ENCODE measurements at regions not wholly inside any gene's neighbourhood (a gene's known extent, or its start where the extent isn't known, plus 50 kb on each side); places are given as distances from the start of the nearest gene placed in this dataset.

DNA sequence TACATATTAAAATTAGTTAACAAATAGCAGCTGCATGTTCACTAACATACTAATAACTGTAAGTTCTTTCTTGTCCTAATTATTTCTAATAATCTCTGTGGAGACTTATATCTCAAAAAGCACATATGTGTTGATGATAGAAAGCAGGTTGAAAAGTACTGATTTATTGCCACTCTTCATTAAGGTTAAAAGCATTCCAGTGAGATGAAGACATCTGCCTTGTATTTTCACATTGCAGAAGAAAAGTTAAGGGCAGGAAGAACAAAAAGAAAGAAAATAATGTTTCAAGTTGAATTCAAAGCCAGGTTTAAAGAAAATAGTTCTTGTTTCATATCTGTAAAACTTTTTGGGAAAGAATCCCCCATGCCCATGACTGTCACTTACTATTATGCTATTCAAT, 429.9 kb downstream of the MTX2 start:
- H3K27ac ChIP-seq = no peak overlapping the region
- H3K9me3 ChIP-seq = no peaks in the 10 kb centered on the region
- H3K4me3 ChIP-seq = no peak overlapping the region
- DNase-seq (ENCODE audit: low read depth in 1 of 2, low spot score in 1 of 2) (no peak), ATAC-seq (no peak), FAIRE-seq (no peak)
- CTCF ChIA-PET = no interaction called here
- no peaks in the 10 kb centered on the region for H3K4me1 ChIP-seq
- POLR2A ChIA-PET = no interaction called here
- TF ChIP-seq, protein P1, sequence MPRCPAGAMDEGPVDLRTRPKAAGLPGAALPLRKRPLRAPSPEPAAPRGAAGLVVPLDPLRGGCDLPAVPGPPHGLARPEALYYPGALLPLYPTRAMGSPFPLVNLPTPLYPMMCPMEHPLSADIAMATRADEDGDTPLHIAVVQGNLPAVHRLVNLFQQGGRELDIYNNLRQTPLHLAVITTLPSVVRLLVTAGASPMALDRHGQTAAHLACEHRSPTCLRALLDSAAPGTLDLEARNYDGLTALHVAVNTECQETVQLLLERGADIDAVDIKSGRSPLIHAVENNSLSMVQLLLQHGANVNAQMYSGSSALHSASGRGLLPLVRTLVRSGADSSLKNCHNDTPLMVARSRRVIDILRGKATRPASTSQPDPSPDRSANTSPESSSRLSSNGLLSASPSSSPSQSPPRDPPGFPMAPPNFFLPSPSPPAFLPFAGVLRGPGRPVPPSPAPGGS (IDR thresholded peaks at IDR 0.05) = no peak
- TF ChIP-seq HDAC2 (IDR thresholded peaks at IDR 0.05) (no peak), RFX5 (IDR thresholded peaks at IDR 0.05) (no peak), CHD2 (IDR thresholded peaks at IDR 0.05; ENCODE audit: low read length, partially characterized antibody) (no peak), FOSL2 (IDR thresholded peaks at IDR 0.05) (no peak), FOSL2 (CRISPR knock-in tag; IDR thresholded peaks at IDR 0.05) (no peak), HOXA7 (CRISPR knock-in tag; IDR thresholded peaks at IDR 0.05) (no peak)
- H3K4me2 ChIP-seq = no peak overlapping the region

DNA sequence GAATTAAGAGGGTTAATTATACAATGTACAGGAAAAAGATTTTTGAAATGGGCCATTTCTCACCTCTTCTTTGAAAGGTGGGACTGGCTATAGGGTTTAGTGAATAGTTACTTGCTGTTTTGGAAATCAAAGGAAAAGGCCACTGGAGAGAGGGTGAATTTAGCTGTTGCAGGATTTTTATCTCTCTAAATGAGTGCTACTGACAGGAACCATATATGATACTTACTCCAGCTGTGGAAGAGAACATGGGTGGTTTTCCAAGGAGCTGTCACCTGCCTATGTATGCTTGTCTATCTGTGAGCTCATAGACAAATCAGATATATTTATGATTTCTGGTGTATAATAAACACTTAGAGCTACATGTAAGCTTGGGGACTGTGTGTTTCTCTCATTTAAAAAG, 430.4 kb downstream of the MTX2 start:
- POLR2A ChIA-PET = no interaction called here

DNA sequence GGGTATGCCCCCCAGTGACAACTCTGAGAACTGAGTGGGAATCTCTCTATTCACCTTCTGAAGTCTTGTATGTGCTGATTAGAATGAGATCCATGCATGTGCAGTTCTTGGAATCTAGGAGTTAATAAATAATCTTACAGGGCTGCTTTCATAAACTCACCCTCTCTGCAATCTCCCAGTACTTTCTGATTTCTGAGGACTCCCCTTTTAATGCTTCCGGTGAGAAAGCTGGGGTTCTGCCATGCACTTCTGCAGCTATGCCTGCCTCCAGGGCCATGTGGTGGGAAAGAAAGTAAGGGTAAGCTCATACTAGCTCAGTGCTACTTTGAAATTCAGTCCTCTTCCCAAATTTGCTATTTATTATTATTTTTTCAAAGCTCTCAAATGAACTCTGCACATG, 432.9 kb downstream of the MTX2 start:
- WGBS (ENCODE audit: missing lambda C conversion rate) = 29% methylated on average over 1 of the region's 1 CpG
- ATAC-seq = no peak
- Histone ChIP-seq H3K4me1 (no peaks in the 10 kb centered on the region), H3K4me2 (no peak overlapping the region), H3K27ac (no peak overlapping the region), H3K4me3 (no peak overlapping the region), H3K9me3 (no peaks in the 10 kb centered on the region)
- TF ChIP-seq SREBF2 (IDR thresholded peaks at IDR 0.05) (no peak), EHF (CRISPR knock-in tag; IDR thresholded peaks at IDR 0.05) (no peak), RCOR1 (IDR thresholded peaks at IDR 0.05; ENCODE audit: low read depth, low read length) (no peak), CBX8 (IDR thresholded peaks at IDR 0.05) (no peak), ZNF302 (CRISPR knock-in tag; IDR thresholded peaks at IDR 0.05) (no peak), NR3C1 (IDR thresholded peaks at IDR 0.05) (no peak), RNF2 (IDR thresholded peaks at IDR 0.05; ENCODE audit: borderline replicate concordance, low read depth) (no peak), BHLHE40 (IDR thresholded peaks at IDR 0.05; ENCODE audit: low read depth, low read length) (no peak), POLR2A (IDR thresholded peaks at IDR 0.05; ENCODE audit: low read length) (no peak), CBX2 (IDR thresholded peaks at IDR 0.05; ENCODE audit: borderline replicate concordance, low read depth) (no peak), RARB (CRISPR knock-in tag; IDR thresholded peaks at IDR 0.05) (no peak), FOSL2 (IDR thresholded peaks at IDR 0.05) (no peak), FOSL2 (CRISPR knock-in tag; IDR thresholded peaks at IDR 0.05) (no peak), EHMT2 (IDR thresholded peaks at IDR 0.05; ENCODE audit: low read depth) (no peak), MYC (IDR thresholded peaks at IDR 0.05; ENCODE audit: borderline replicate concordance, low read length) (no peak), GATA3 (IDR thresholded peaks at IDR 0.05; ENCODE audit: borderline replicate concordance) (no peak)
- TF ChIP-seq, protein P1 (IDR thresholded peaks at IDR 0.05) = no peak
- TF ChIP-seq, protein P2, sequence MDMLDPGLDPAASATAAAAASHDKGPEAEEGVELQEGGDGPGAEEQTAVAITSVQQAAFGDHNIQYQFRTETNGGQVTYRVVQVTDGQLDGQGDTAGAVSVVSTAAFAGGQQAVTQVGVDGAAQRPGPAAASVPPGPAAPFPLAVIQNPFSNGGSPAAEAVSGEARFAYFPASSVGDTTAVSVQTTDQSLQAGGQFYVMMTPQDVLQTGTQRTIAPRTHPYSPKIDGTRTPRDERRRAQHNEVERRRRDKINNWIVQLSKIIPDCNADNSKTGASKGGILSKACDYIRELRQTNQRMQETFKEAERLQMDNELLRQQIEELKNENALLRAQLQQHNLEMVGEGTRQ (IDR thresholded peaks at IDR 0.05) = no peak
- TF ChIP-seq, protein P3, sequence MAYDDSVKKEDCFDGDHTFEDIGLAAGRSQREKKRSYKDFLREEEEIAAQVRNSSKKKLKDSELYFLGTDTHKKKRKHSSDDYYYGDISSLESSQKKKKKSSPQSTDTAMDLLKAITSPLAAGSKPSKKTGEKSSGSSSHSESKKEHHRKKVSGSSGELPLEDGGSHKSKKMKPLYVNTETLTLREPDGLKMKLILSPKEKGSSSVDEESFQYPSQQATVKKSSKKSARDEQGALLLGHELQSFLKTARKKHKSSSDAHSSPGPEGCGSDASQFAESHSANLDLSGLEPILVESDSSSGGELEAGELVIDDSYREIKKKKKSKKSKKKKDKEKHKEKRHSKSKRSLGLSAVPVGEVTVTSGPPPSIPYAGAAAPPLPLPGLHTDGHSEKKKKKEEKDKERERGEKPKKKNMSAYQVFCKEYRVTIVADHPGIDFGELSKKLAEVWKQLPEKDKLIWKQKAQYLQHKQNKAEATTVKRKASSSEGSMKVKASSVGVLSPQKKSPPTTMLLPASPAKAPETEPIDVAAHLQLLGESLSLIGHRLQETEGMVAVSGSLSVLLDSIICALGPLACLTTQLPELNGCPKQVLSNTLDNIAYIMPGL (CRISPR knock-in tag; IDR thresholded peaks at IDR 0.05; ENCODE audit: borderline replicate concordance) = no peak
- TF ChIP-seq, protein P4, sequence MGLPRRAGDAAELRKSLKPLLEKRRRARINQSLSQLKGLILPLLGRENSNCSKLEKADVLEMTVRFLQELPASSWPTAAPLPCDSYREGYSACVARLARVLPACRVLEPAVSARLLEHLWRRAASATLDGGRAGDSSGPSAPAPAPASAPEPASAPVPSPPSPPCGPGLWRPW (IDR thresholded peaks at IDR 0.05) = no peak
- TF ChIP-seq, protein P5, sequence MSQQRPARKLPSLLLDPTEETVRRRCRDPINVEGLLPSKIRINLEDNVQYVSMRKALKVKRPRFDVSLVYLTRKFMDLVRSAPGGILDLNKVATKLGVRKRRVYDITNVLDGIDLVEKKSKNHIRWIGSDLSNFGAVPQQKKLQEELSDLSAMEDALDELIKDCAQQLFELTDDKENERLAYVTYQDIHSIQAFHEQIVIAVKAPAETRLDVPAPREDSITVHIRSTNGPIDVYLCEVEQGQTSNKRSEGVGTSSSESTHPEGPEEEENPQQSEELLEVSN (IDR thresholded peaks at IDR 0.05; ENCODE audit: borderline replicate concordance, low read depth) = no peak
- ChIA-PET POLR2A (no interaction called here), CTCF (interaction anchor here (0.6 kb wide), 1 partner anchor 666 kb away, joined by 3 read pairs; no protein-coding TSS in a partner anchor)
- no peak for FAIRE-seq
- no peak for DNase-seq (ENCODE audit: low read depth in 1 of 2, low spot score in 1 of 2)

More for the DNA sequence above, 430.4 kb downstream of the MTX2 start:
- Histone ChIP-seq H3K4me2 (no peak overlapping the region), H3K4me3 (no peak overlapping the region), H3K4me1 (no peaks in the 10 kb centered on the region), H3K27ac (no peak overlapping the region), H3K9me3 (no peaks in the 10 kb centered on the region)
- ATAC-seq (no peak), FAIRE-seq (no peak), DNase-seq (ENCODE audit: low read depth in 1 of 2, low spot score in 1 of 2) (no peak)
- TF ChIP-seq NFE2L2 (conservative IDR thresholded peaks at IDR 0.05; ENCODE audit: low read length) (no peak), NR3C1 (IDR thresholded peaks at IDR 0.05) (no peak), MYC (IDR thresholded peaks at IDR 0.05; ENCODE audit: borderline replicate concordance, low read length) (no peak), MAZ (IDR thresholded peaks at IDR 0.05; ENCODE audit: borderline replicate concordance, low read depth, low read length) (no peak)
- TF ChIP-seq, protein P6, sequence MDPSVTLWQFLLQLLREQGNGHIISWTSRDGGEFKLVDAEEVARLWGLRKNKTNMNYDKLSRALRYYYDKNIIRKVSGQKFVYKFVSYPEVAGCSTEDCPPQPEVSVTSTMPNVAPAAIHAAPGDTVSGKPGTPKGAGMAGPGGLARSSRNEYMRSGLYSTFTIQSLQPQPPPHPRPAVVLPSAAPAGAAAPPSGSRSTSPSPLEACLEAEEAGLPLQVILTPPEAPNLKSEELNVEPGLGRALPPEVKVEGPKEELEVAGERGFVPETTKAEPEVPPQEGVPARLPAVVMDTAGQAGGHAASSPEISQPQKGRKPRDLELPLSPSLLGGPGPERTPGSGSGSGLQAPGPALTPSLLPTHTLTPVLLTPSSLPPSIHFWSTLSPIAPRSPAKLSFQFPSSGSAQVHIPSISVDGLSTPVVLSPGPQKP (IDR thresholded peaks at IDR 0.05; ENCODE audit: low read depth, low read length) = no peak
- CTCF ChIA-PET = interaction anchor here (0.6 kb wide), 1 partner anchor 24 kb away, joined by 3 read pairs; no protein-coding TSS in a partner anchor

All from A549 (cell line).